ENCODE measurements at regions not wholly inside any gene's neighbourhood (a gene's known extent, or its start where the extent isn't known, plus 50 kb on each side); places are given as distances from the start of the nearest gene placed in this dataset.

DNA sequence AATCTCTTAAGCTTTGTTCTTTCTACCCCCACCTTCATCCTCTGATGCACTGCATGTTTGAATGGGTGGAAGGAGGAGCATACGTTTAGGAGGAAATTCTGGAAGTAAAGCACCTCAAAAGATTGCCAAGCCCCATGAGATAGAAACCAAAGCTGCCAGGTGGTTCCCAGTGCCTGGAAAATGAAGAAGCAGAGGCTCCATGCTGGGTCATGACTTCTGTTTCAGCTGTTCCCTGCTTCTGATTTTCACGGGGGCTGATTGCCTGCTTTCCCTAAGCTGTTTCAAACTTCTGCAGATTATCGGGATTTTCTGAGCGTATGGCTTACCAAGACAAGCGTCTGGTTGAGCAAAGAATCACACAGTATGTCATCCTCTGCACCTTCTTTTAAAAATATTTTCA is 87.5 kb upstream of the SYNDIG1 start:
- Histone ChIP-seq H3K27ac (ENCODE audit: extremely low read depth, low read depth, low read length) (no peak overlapping the region), H4K20me1 (replicated peaks; ENCODE audit: control insufficient read depth, insufficient read depth, low read length) (no peaks in the 10 kb centered on the region), H3K9ac (ENCODE audit: insufficient read depth in 1 of 2, low read depth in 2 of 2, low read length in 2 of 2) (no peak overlapping the region), H3K9me3 (replicated peaks; ENCODE audit: control insufficient read depth, insufficient read depth, low read depth, low read length) (no peaks in the 10 kb centered on the region), H3K4me3 (no peak overlapping the region), H2AFZ (ENCODE audit: low read depth, low read length) (no peak overlapping the region), H3K4me2 (ENCODE audit: insufficient read depth, low read length) (no peak overlapping the region), H3K36me3 (ENCODE audit: control insufficient read depth, insufficient read depth, low read length) (no peaks in the 10 kb centered on the region), H3K9me1 (ENCODE audit: control insufficient read depth, insufficient read depth, low read length) (no peaks in the 10 kb centered on the region), H3K27me3 (ENCODE audit: control insufficient read depth in 2 of 2, insufficient read depth in 2 of 2, low read length in 2 of 2) (no peaks in the 10 kb centered on the region), H3K79me2 (ENCODE audit: control insufficient read depth, insufficient read depth, low read length) (no peaks in the 10 kb centered on the region), H3K4me1 (replicated peaks in 1 of 2; ENCODE audit: control insufficient read depth in 2 of 2, insufficient read depth in 2 of 2, low read length in 2 of 2) (no peaks in the 10 kb centered on the region)
- no peak for TF ChIP-seq TFAM (CRISPR knock-in tag; conservative IDR thresholded peaks at IDR 0.05)
- TF ChIP-seq TARDBP (IDR thresholded peaks at IDR 0.05) = no peak
- TF ChIP-seq KDM2B (CRISPR knock-in tag; IDR thresholded peaks at IDR 0.05) = no peak
- TF ChIP-seq ZFP30 (CRISPR knock-in tag; IDR thresholded peaks at IDR 0.05; ENCODE audit: borderline replicate concordance) = no peak
- TF ChIP-seq L3MBTL2 (IDR thresholded peaks at IDR 0.05) = no peak
- no peak for TF ChIP-seq ZNF764 (CRISPR knock-in tag; IDR thresholded peaks at IDR 0.05; ENCODE audit: low read depth)
- no peak for TF ChIP-seq U2AF1 (optimal IDR thresholded peaks at IDR 0.05; ENCODE audit: low read depth, low read length)
- no peak for TF ChIP-seq XRCC4 (IDR thresholded peaks at IDR 0.05; ENCODE audit: extremely low read depth, insufficient read depth, insufficient read length)
- TF ChIP-seq, protein P1, sequence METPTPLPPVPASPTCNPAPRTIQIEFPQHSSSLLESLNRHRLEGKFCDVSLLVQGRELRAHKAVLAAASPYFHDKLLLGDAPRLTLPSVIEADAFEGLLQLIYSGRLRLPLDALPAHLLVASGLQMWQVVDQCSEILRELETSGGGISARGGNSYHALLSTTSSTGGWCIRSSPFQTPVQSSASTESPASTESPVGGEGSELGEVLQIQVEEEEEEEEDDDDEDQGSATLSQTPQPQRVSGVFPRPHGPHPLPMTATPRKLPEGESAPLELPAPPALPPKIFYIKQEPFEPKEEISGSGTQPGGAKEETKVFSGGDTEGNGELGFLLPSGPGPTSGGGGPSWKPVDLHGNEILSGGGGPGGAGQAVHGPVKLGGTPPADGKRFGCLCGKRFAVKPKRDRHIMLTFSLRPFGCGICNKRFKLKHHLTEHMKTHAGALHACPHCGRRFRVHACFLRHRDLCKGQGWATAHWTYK (CRISPR knock-in tag; IDR thresholded peaks at IDR 0.05) = no peak
- DNase-seq (ENCODE audit: extremely low read depth in 1 of 4, low spot score in 3 of 4) (no peak), ATAC-seq (no peak), FAIRE-seq (no peak)
- POLR2A ChIA-PET = no interaction called here
- intact Hi-C loops (cut with micrococcal nuclease) = no loop called here
- 0% methylated on average over 5 of the region's 5 CpGs for WGBS (ENCODE audit: insufficient coverage, low coverage, missing lambda C conversion rate)
- no TSS peak for BruUV-seq (replicated peaks)
- in situ Hi-C loops (cut with MboI) = no loop called here
- CTCF ChIA-PET (ENCODE audit: low intra/inter-chr PET ratio) = no interaction called here

Measured in K562 (cell line).